HepG2 (cell line): ENCODE measurements at regions not wholly inside any gene's neighbourhood (a gene's known extent, or its start where the extent isn't known, plus 50 kb on each side); places are given as distances from the start of the nearest gene placed in this dataset.

Source experiments
- ATAC-seq: fragments of 200-7000 bp; cut with Tn5 transposase; 3 replicates; pipeline ENCODE4 v1.9.1; 2020; ENCODE audit warnings: mild to moderate bottlenecking, moderate library complexity
- BruUV-seq: library from RNA; stranded (reverse); fragments of 400-500 nt; replicated peaks from 2 replicates; lab custom pipeline; 2021; lab: Mats Ljungman, UMichigan
- CTCF ChIA-PET: fragments of 300-600 bp; formaldehyde crosslinking; extraction: SDS; loops from one replicate; lab custom pipeline; 2021; ENCODE audit warnings: low total read pairs, inconsistent platforms, low intra/inter-chr PET ratio; lab: Yijun Ruan, JAX
- POLR2A ChIA-PET: fragments of 350-600 bp; sonication (Branson Sonifier 250); formaldehyde crosslinking; loops from one replicate; lab custom pipeline; 2020; ENCODE audit warnings: antibody characterized with exemption, inconsistent platforms; lab: Yijun Ruan, JAX
- DNase-seq: peaks from one replicate; pipeline ENCODE4 v3.0.0-alpha.2; 2015; ENCODE audit warnings: low spot score
- FAIRE-seq: peaks from 3 replicates; lab custom pipeline; 2011; peaks lifted over from hg19 to GRCh38; lab: Jason Lieb, UNC
- H2AFZ ChIP-seq: one replicate; pipeline ENCODE4 v1.6.1; 2011; ENCODE audit warnings: low read length, inconsistent platforms
- H3K27ac ChIP-seq: fragments of 300-600 bp; 3 replicates; pipeline ENCODE4 v1.8.0; 2011; ENCODE audit warnings: mixed run types, mild to moderate bottlenecking, mixed read lengths, low read length, inconsistent platforms; ENCODE audit not compliant: insufficient read depth; ENCODE audit errors: extremely low read length
- H3K27me3 ChIP-seq, 2 experiments: fragments of 200-600 bp in 1 of 2; 2 replicates in 1 of 2; 3 replicates in 1 of 2; pipeline versions ENCODE4 v1.6.0 to v1.8.0; 2011; ENCODE audit warnings: low read length in 2 of 2, mild to moderate bottlenecking in 2 of 2, moderate library complexity in 2 of 2, inconsistent platforms in 1 of 2; ENCODE audit not compliant: insufficient read depth in 2 of 2, control insufficient read depth in 1 of 2
- H3K36me3 ChIP-seq, 2 experiments: fragments of 200-600 bp in 1 of 2; replicated peaks in 1 of 2; 2 replicates in 1 of 2; 3 replicates in 1 of 2; pipeline versions ENCODE4 v1.5.1 to v1.8.0; 2011; ENCODE audit warnings: low read length in 2 of 2, inconsistent platforms in 1 of 2; ENCODE audit not compliant: insufficient read depth in 2 of 2, control insufficient read depth in 1 of 2
- H3K4me1 ChIP-seq: 2 replicates; pipeline ENCODE4 v1.5.1; 2012; ENCODE audit warnings: low read length, inconsistent platforms; ENCODE audit not compliant: insufficient read depth
- H3K4me2 ChIP-seq: 2 replicates; pipeline ENCODE4 v1.6.0; 2011; ENCODE audit warnings: low read depth, low read length, inconsistent platforms
- H3K4me3 ChIP-seq, 3 experiments: fragments of 200-600 bp in 1 of 3; sonication (generic), shearing (Covaris generic) in 1 of 3; replicated peaks in 1 of 3; 2 replicates each; pipeline ENCODE4 v1.5.1; 2011 to 2016; ENCODE audit warnings: low read length in 3 of 3, inconsistent platforms in 2 of 3, low read depth in 2 of 3, mild to moderate bottlenecking in 2 of 3, control low read depth in 1 of 3, mixed read lengths in 1 of 3; ENCODE audit not compliant: insufficient read depth in 1 of 3
- H3K79me2 ChIP-seq: one replicate; pipeline ENCODE4 v1.6.1; 2011; ENCODE audit warnings: low read length, inconsistent platforms; ENCODE audit not compliant: insufficient read depth
- H3K9ac ChIP-seq: 2 replicates; pipeline ENCODE4 v1.6.0; 2011; ENCODE audit warnings: mild to moderate bottlenecking, low read depth, low read length, inconsistent platforms; ENCODE audit not compliant: insufficient read depth
- H3K9me3 ChIP-seq: 2 replicates; pipeline ENCODE4 v1.5.1; 2012; ENCODE audit warnings: mild to moderate bottlenecking, low read length
- H4K20me1 ChIP-seq: 2 replicates; pipeline ENCODE4 v1.6.0; 2011; ENCODE audit warnings: inconsistent platforms, mild to moderate bottlenecking, low read length, moderate library complexity; ENCODE audit not compliant: insufficient read depth
- AHR ChIP-seq: IDR thresholded peaks from 2 replicates; pipeline ENCODE4 v1.6.1; 2018; ENCODE audit warnings: missing genetic modification reagents, missing compliant biosample characterization
- ELF3 ChIP-seq: IDR thresholded peaks from 2 replicates; pipeline ENCODE4 v1.6.1; 2016; ENCODE audit warnings: missing genetic modification reagents, missing compliant biosample characterization
- NFYB ChIP-seq: sonication (generic); formaldehyde crosslinking; IDR thresholded peaks from 2 replicates; pipeline ENCODE4 v1.4.0; 2020; ENCODE audit warnings: missing genetic modification reagents
- SP2 ChIP-seq: sonication (generic); formaldehyde crosslinking; IDR thresholded peaks from 2 replicates; pipeline ENCODE4 v1.5.1; 2020; ENCODE audit warnings: mild to moderate bottlenecking, missing genetic modification reagents
- SP4 ChIP-seq: sonication (generic); formaldehyde crosslinking; IDR thresholded peaks from 2 replicates; pipeline ENCODE4 v1.8.1; 2023; ENCODE audit warnings: mild to moderate bottlenecking, missing genetic modification reagents
- ZNF333 ChIP-seq: sonication (generic); formaldehyde crosslinking; IDR thresholded peaks from 2 replicates; pipeline ENCODE4 v1.4.0; 2020; ENCODE audit warnings: mild to moderate bottlenecking, missing genetic modification reagents, borderline replicate concordance
- ZNF570 ChIP-seq: sonication (generic); formaldehyde crosslinking; IDR thresholded peaks from 2 replicates; pipeline ENCODE4 v1.4.0; 2020; ENCODE audit warnings: mild to moderate bottlenecking, missing genetic modification reagents, borderline replicate concordance
- WGBS: methylation state at CpG from one replicate; pipeline ENCODE4 v1.1.6; 2017; ENCODE audit warnings: low lambda C conversion rate; 5-methylcytosine and 5-hydroxymethylcytosine counted together
- in situ Hi-C: cut with HindIII; loops from 2 replicates; pipeline ENCODE4 v1.10.0; 2017; ENCODE audit warnings: low pct_unique_long_range_greater_than_20kb; ENCODE audit not compliant: extremely low pct_ligation_motif_present
- intact Hi-C: fragments of 100-400 bp; cut with micrococcal nuclease; formaldehyde crosslinking; loops from one replicate; pipeline ENCODE4 v1.10.0; 2022; ENCODE audit not compliant: unreplicated experiment
- TF ChIP-seq, protein P1 (sequence below): sonication (generic); formaldehyde crosslinking; IDR thresholded peaks from 2 replicates; pipeline ENCODE4 v1.4.0; 2020; ENCODE audit warnings: mild to moderate bottlenecking, low read depth, missing genetic modification reagents
- TF ChIP-seq, protein P2 (sequence below): sonication (generic); formaldehyde crosslinking; IDR thresholded peaks from 2 replicates; pipeline ENCODE4 v1.5.0; 2020; ENCODE audit warnings: missing genetic modification reagents

DNA sequence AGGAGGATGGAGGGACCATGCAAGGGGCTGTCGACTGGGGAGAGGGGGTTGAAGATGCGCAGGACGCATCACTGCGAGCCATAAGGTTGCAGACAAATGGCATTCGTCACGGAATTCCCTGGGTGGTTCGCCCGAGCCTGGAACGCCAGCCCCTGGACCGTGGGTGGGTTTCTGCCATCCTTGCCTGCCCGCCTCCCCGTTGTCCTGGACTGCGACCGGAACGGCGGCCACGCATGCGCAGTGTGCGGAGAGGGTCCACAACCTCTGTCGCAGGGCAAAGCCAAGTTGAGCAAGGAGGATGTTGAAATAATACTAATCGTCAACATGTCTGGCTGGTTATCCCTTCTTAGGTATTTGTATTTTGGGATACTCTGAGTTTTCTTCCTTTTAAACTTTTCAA is 932.2 kb downstream of the NLGN4Y start:
- Histone ChIP-seq H3K79me2 (no peaks in the 10 kb centered on the region), H3K27ac (no peak overlapping the region), H3K36me3 (no peaks in the 10 kb centered on the region), H4K20me1 (no peaks in the 10 kb centered on the region), H3K9ac (no peak overlapping the region), H3K27me3 (no peaks in the 10 kb centered on the region), H3K9me3 (no peaks in the 10 kb centered on the region), H3K4me2 (no peak overlapping the region), H3K4me1 (peaks cover 16% of the 10 kb centered on the region), H3K4me3 (no peak overlapping the region), H2AFZ (no peak overlapping the region)
- WGBS = 86% methylated on average over 7 of the region's 21 CpGs
- ATAC-seq (no peak), DNase-seq (no peak), FAIRE-seq (no peak)
- ChIA-PET POLR2A (no interaction called here), CTCF (no interaction called here)
- no TSS peak for BruUV-seq
- intact Hi-C loops (no loop called here), in situ Hi-C loops (no loop called here)
- no peak for TF ChIP-seq NFYB
- TF ChIP-seq, protein P1, sequence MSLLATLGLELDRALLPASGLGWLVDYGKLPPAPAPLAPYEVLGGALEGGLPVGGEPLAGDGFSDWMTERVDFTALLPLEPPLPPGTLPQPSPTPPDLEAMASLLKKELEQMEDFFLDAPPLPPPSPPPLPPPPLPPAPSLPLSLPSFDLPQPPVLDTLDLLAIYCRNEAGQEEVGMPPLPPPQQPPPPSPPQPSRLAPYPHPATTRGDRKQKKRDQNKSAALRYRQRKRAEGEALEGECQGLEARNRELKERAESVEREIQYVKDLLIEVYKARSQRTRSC (CRISPR knock-in tag) = no peak
- no peak for TF ChIP-seq SP2
- no peak for TF ChIP-seq ZNF570 (CRISPR knock-in tag)
- TF ChIP-seq ELF3 = no peak
- no peak for TF ChIP-seq ZNF333 (CRISPR knock-in tag)

DNA sequence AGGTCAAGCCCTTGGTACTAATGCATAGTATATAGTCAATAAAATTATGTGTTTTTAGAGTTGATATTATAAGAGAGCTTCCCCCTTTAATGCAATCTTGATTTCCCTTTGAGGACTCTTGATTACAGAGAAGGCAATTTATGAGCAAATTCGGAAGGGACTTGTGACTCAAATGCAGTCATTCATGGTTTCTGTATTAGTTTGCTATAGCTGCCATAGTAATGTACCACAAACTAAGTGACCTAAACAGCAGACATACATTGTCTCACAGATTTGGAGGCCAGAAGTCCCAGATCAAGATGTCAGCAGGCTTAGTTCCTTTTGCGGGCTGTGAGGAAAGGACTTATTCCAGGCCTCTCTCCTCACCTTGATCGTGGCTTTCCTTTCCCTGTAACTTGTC is 933.4 kb downstream of the NLGN4Y start:
- no peak for FAIRE-seq
- ATAC-seq = no peak
- ChIA-PET POLR2A (no interaction called here), CTCF (no interaction called here)
- Histone ChIP-seq H3K9ac (no peak overlapping the region), H3K27me3 (no peaks in the 10 kb centered on the region), H3K4me2 (no peak overlapping the region), H2AFZ (no peak overlapping the region), H3K4me1 (peaks cover 16% of the 10 kb centered on the region), H3K4me3 (no peak overlapping the region), H3K79me2 (no peaks in the 10 kb centered on the region), H3K36me3 (no peaks in the 10 kb centered on the region), H3K27ac (no peak overlapping the region), H3K9me3 (no peaks in the 10 kb centered on the region), H4K20me1 (no peaks in the 10 kb centered on the region)
- no TSS peak for BruUV-seq
- intact Hi-C loops = no loop called here
- 46% methylated on average over 3 of the region's 3 CpGs for WGBS
- TF ChIP-seq AHR (CRISPR knock-in tag) (no peak), SP4 (no peak)
- TF ChIP-seq, protein P2, sequence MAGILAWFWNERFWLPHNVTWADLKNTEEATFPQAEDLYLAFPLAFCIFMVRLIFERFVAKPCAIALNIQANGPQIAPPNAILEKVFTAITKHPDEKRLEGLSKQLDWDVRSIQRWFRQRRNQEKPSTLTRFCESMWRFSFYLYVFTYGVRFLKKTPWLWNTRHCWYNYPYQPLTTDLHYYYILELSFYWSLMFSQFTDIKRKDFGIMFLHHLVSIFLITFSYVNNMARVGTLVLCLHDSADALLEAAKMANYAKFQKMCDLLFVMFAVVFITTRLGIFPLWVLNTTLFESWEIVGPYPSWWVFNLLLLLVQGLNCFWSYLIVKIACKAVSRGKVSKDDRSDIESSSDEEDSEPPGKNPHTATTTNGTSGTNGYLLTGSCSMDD (CRISPR knock-in tag) = no peak
- no peak for DNase-seq
- in situ Hi-C loops = no loop called here
